Large intestine (tissue), 3 donors: ENCODE measurements at regions not wholly inside any gene's neighbourhood (a gene's known extent, or its start where the extent isn't known, plus 50 kb on each side); places are given as distances from the start of the nearest gene placed in this dataset.

Experiments used
- DNase-seq, 2 donors: peaks; one replicate each; pipeline versions ENCODE4 v3.0.0 to v3.0.0-alpha.2; 2013
- H3K27ac ChIP-seq: one replicate; pipeline ENCODE4 v1.5.1; 2013; ENCODE audit warnings: low read length
- H3K27me3 ChIP-seq: 2 replicates; pipeline ENCODE4 v1.6.1; 2013; ENCODE audit warnings: low read length; ENCODE audit not compliant: control insufficient read depth, insufficient read depth
- H3K36me3 ChIP-seq: 2 replicates; pipeline ENCODE4 v1.6.1; 2013; ENCODE audit warnings: low read length; ENCODE audit not compliant: control insufficient read depth, insufficient read depth
- H3K4me1 ChIP-seq: one replicate; pipeline ENCODE4 v1.6.1; 2013; ENCODE audit warnings: low read length; ENCODE audit not compliant: control insufficient read depth, insufficient read depth
- H3K4me3 ChIP-seq: one replicate; pipeline ENCODE4 v1.5.1; 2013; ENCODE audit warnings: low read length
- H3K9me3 ChIP-seq: one replicate; pipeline ENCODE4 v1.6.1; 2013; ENCODE audit warnings: mild to moderate bottlenecking, low read depth, low read length, moderate library complexity; ENCODE audit not compliant: control insufficient read depth
- WGBS: methylation state at CpG from one replicate; pipeline ENCODE4 v1.1.5; 2013; ENCODE audit warnings: low lambda C conversion rate; ENCODE audit not compliant: insufficient coverage; 5-methylcytosine and 5-hydroxymethylcytosine counted together

DNA sequence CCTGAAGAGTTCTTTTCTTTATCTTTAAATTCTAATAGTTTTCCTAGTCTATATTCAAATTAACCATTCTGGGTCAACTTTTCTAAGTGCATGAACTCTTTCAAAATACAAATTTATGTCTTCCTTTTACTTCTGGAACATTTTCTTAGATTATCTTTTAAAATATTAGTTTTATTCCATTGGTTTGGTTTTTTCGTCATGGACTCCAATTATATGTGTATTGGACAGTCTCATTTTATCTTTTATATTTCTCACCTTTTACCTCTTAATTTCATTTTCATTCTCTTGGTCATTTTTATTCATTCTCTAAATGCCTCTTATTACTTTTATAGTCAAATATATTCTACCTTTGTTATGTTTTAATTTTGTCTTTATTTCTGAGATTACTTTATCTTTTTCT, 356.7 kb upstream of the MMS22L start:
- 100% methylated on average over 1 of the region's 1 CpG for WGBS
- H3K36me3 ChIP-seq = no peaks in the 10 kb centered on the region
- no peak overlapping the region for H3K27ac ChIP-seq
- no peak overlapping the region for H3K4me3 ChIP-seq
- no peaks in the 10 kb centered on the region for H3K9me3 ChIP-seq
- H3K4me1 ChIP-seq = no peaks in the 10 kb centered on the region
- no peak for DNase-seq
- H3K27me3 ChIP-seq = no peaks in the 10 kb centered on the region

DNA sequence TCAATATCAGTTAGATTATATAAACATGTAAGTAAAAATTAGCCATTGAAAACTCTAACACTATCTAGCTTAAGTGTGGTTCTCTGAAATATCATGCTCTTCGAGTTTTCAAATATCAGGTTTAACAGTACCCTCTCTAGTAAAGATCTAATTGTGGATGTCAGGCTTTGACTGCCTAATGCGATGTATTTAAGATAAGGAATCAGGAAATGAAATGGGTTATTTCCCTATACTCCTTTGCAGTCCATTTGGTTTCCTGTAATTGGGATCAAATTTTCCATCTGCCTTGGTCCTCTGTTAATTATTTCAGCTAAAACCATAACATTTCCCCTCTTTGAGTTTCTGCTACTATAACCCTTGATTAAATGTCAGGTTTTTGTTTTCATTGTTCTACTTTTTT, 361.3 kb upstream of the MMS22L start:
- Histone ChIP-seq H3K4me3 (no peak overlapping the region), H3K9me3 (no peaks in the 10 kb centered on the region)
- no CpG with 5 or more reads among the region's 2 CpGs for WGBS

DNA sequence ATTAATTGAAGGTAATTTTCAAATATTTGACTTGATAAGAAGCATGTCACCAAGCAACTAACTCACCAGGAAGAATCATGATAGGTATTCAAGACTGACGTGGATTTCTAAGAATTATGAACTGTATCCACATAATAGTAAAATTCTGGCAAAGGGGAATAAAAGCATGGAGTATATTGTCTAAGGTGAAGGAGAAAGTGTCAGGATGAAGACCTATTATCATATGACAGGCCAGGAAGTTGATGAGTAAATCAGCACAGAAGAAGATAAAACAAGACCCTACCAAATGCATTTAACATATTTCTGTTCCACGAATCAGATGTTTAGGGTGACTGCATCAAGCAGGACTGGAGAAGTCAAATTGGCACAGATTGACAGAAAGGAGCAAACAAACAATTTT, 362.7 kb upstream of the MMS22L start:
- 57% methylated on average over 1 of the region's 2 CpGs for WGBS
- no peak overlapping the region for H3K27ac ChIP-seq
- H3K27me3 ChIP-seq = no peaks in the 10 kb centered on the region
- no peaks in the 10 kb centered on the region for H3K9me3 ChIP-seq
- H3K4me3 ChIP-seq = no peak overlapping the region
- no peaks in the 10 kb centered on the region for H3K4me1 ChIP-seq
- no peaks in the 10 kb centered on the region for H3K36me3 ChIP-seq
- no peak for DNase-seq

More for the DNA sequence above, 361.3 kb upstream of the MMS22L start:
- no peak for DNase-seq
- no peaks in the 10 kb centered on the region for H3K4me1 ChIP-seq
- no peaks in the 10 kb centered on the region for H3K27me3 ChIP-seq
- no peak overlapping the region for H3K27ac ChIP-seq
- no peaks in the 10 kb centered on the region for H3K36me3 ChIP-seq

DNA sequence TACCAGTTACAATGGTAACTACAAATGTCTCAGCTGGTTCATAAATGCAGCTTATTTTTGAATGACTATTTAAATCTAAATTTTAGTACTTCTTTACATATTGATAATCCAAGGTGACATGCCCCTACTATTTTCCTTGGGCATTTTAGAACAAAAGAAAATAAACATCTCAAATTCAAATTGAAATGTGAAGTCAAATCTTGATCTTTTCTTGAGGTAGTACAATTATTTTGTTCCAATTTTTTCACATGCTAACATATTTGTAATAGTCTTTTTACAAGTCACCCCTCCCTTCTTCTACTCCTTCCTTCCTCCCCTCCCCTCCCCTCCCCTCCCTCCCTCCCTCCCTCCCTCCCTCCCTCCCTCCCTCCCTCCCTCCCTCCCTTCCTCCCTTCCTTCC, 370.1 kb upstream of the MMS22L start:
- H3K27ac ChIP-seq = no peak overlapping the region
- H3K36me3 ChIP-seq = no peaks in the 10 kb centered on the region
- no peak for DNase-seq

DNA sequence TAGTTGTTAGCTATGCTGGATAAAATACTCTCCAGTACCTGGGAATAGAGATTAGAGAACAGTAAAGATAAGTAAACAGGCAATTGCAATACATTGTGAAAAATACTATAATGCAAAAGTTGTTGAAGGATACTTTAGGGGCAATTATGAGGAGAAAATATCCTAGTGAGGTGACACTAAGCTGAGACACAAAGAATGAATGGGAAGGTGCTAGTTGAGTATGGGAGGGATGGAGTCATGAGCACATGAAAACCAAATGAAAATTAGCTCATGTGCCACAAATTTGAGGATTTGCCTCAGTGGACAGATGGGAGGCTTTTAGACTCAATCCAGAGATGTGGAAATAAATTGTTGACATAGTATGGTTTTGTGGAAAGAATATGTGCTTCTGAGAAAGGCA, 370.5 kb upstream of the MMS22L start:
- Histone ChIP-seq H3K9me3 (no peaks in the 10 kb centered on the region), H3K4me3 (no peak overlapping the region), H3K27ac (no peak overlapping the region), H3K27me3 (no peaks in the 10 kb centered on the region), H3K36me3 (no peaks in the 10 kb centered on the region), H3K4me1 (no peaks in the 10 kb centered on the region)
- no peak for DNase-seq

More for the DNA sequence above, 370.1 kb upstream of the MMS22L start:
- Histone ChIP-seq H3K9me3 (no peaks in the 10 kb centered on the region), H3K4me3 (no peak overlapping the region), H3K27me3 (no peaks in the 10 kb centered on the region), H3K4me1 (no peaks in the 10 kb centered on the region)

DNA sequence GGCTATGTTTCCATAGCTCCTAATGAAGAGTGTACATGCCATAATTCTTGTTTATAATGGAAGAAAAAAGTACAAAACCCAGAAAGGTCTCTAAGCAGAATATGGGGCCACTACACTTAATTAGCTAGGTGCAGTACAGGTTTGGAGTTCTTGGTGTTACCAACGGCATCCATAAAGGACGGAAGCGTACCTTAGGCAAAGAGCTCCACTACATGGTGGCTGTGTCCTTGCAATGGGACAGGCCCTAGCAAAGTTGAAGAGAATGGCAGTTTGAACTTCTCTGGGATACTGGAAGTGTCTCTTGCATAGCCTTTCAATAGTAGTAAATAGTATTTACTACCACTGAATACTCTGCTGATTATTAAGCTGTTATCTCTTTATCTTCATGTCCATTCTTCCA, 371.7 kb upstream of the MMS22L start:
- no CpG with 5 or more reads among the region's 3 CpGs for WGBS
- H3K4me1 ChIP-seq = no peaks in the 10 kb centered on the region
- no peak for DNase-seq
- no peak overlapping the region for H3K4me3 ChIP-seq
- H3K27ac ChIP-seq = no peak overlapping the region
- no peaks in the 10 kb centered on the region for H3K9me3 ChIP-seq
- no peaks in the 10 kb centered on the region for H3K36me3 ChIP-seq
- no peaks in the 10 kb centered on the region for H3K27me3 ChIP-seq

DNA sequence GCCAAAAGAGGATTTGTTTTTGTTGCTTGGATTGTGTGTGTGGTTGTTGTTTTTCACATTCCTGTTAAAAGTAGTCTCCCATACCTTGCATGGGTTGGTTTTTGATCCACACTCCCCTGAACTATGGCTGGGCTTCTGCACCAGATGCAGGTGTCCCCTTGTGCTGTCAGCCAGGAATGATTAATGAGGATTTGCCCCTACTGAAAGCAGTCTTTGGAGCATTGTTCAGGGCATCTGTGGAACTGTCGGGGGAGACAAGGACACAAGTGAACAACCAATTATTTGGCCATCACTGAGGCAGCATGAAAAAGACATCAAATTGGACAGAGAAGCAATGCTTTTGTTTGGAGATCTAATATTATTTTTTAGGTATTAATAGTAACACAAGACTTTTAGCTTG, 373.2 kb upstream of the MMS22L start:
- Histone ChIP-seq H3K36me3 (no peaks in the 10 kb centered on the region), H3K27me3 (no peaks in the 10 kb centered on the region), H3K4me1 (no peaks in the 10 kb centered on the region), H3K9me3 (no peaks in the 10 kb centered on the region), H3K4me3 (no peak overlapping the region), H3K27ac (no peak overlapping the region)
- WGBS = no CpG with 5 or more reads among the region's 1 CpG
- no peak for DNase-seq

DNA sequence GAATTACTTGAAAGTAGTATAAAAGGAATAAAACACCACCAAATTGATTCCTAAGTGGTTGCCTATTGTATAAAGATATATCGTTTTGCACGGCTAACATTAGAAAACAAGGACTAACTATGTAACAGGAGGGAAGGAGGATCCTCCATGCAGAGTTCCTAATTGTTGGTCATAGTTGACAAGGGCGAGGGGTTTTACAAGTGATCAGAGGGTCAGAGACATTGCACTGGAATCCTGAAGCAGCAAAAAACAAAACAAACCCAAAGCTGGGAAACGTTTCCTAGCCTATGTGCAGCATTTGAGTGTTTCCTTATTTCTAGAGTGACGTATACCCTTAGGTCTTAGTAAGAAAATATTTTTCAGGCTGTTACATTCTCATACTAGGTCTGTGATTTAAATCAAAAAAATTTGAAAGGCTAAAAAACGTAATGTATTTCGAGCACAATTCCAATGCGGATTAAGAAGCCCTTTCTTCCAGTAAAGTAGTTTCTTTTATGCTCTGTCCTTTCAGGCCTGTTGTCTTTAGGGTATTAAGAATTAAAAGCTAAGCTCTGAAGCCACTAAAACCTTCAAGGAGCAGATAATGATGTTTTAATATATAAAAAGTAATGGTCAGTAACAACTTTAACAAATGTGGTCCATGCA, 373.8 kb upstream of the MMS22L start:
- Histone ChIP-seq H3K27ac (no peak overlapping the region), H3K27me3 (no peaks in the 10 kb centered on the region), H3K9me3 (no peaks in the 10 kb centered on the region), H3K4me1 (no peaks in the 10 kb centered on the region), H3K36me3 (no peaks in the 10 kb centered on the region), H3K4me3 (no peak overlapping the region)
- no peak for DNase-seq
- 73% methylated on average over 7 of the region's 8 CpGs for WGBS

DNA sequence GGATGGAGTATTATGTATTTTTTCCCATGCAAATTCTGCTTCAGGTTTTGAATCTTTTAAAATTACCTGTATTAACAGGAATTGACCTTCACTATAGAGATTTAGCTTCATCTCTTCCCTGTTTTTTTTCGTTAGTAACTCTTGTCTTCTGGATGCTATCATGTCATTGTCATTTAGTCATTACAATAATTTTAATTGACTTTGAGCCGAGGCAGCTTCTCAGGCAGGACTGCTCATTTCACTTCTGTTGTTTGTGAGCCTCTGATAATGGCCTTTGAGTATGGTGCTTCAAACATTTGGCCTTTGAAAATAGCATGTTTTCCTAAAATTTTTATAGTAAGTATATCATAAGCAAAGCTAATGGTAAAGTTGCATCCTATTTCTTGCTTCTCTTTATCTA, 375.1 kb upstream of the MMS22L start:
- DNase-seq = no peak
- no peak overlapping the region for H3K27ac ChIP-seq
- no CpG with 5 or more reads among the region's 2 CpGs for WGBS
- no peak overlapping the region for H3K4me3 ChIP-seq
- no peaks in the 10 kb centered on the region for H3K4me1 ChIP-seq
- no peaks in the 10 kb centered on the region for H3K36me3 ChIP-seq
- H3K27me3 ChIP-seq = no peaks in the 10 kb centered on the region
- no peaks in the 10 kb centered on the region for H3K9me3 ChIP-seq

DNA sequence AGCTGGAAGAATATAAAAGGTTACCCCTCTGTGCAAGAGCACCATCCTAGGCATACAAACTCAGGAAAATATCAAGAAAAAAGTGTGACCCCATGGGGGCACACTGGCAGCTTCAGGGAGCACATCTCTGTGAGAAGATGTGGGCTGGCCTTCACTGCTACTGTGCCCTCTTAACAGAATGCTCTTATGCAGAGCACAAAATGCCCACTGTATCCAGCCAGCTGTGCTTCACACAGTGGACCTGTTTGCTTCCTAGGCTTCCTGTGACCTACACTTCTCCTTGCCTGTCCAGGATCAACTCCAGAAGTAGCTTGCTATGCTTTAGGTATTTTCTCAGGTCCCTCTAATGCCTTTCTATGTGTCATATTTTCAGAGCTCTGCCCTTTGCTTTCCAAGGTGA, 380.2 kb upstream of the MMS22L start:
- H3K4me3 ChIP-seq = no peak overlapping the region
- no peaks in the 10 kb centered on the region for H3K9me3 ChIP-seq
- H3K27ac ChIP-seq = no peak overlapping the region
- no peaks in the 10 kb centered on the region for H3K4me1 ChIP-seq
- no peaks in the 10 kb centered on the region for H3K36me3 ChIP-seq
- DNase-seq = no peak
- H3K27me3 ChIP-seq = no peaks in the 10 kb centered on the region

DNA sequence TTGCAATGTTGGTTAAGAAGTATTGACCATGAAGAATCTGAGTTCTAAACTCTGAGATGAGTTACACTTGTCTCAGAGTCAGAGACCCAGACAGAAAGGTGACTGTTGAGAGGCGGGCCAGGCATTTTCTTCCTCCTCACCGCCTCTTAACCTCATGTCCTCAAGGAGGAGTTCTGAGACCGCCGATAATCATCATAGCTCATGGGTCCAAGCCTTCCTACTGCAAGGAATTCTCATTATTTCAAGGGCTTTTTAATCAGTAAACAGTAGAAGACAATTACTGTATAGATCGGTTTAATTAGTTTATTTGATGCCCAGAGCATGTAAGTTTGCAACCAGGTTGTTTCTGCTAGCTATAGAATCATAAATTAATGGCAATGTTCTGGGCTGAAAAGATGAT, 382.4 kb upstream of the MMS22L start:
- no peaks in the 10 kb centered on the region for H3K36me3 ChIP-seq
- H3K4me1 ChIP-seq = no peaks in the 10 kb centered on the region
- no peak overlapping the region for H3K27ac ChIP-seq
- no peaks in the 10 kb centered on the region for H3K9me3 ChIP-seq
- no peak overlapping the region for H3K4me3 ChIP-seq
- WGBS = no CpG with 5 or more reads among the region's 5 CpGs
- no peak for DNase-seq
- no peaks in the 10 kb centered on the region for H3K27me3 ChIP-seq
